DND-41 (cell line): ENCODE measurements at regions not wholly inside any gene's neighbourhood (a gene's known extent, or its start where the extent isn't known, plus 50 kb on each side); places are given as distances from the start of the nearest gene placed in this dataset.

Experiments
- EZH2 ChIP-seq: IDR thresholded peaks from 3 replicates; pipeline ENCODE4 v1.6.1; 2012; ENCODE audit warnings: borderline replicate concordance, low read depth, mild to moderate bottlenecking, moderate library complexity, low read length, inconsistent platforms; ENCODE audit not compliant: severe bottlenecking
- TF ChIP-seq, protein P1 (sequence below): IDR thresholded peaks from 2 replicates; pipeline ENCODE4 v1.5.1; 2012; ENCODE audit warnings: borderline replicate concordance, low read length, moderate library complexity, mild to moderate bottlenecking; ENCODE audit not compliant: poor library complexity, severe bottlenecking; ENCODE audit errors: extremely low read depth

DNA sequence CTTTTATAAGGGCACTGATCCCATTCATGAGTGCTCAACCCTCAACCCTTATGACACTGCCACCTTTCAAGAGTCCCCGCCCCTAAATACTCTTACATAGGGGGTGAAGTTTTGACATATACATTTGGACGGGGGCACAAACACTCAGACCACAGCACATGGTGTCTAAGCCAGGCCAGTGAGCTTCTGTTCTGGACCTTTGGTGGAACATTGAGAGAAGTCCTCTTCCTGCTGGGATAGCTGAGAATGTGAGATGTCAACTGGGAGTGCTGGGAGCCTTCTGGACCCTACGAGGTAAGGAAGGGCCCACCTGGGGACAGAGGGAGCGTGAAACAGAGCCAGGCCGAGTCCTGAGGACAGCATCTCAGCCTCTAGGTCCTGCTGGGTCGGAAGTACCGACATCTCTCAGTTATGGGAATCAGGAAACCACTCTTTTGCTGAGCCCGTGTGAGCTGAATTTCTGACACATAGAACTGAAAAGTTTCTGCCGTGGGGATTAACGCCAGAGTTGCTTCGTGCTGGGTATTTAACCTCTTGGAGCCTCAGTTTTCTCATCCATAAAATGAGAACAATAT lies 114.9 kb downstream of the PDCL3 start:
- TF ChIP-seq, protein P1, sequence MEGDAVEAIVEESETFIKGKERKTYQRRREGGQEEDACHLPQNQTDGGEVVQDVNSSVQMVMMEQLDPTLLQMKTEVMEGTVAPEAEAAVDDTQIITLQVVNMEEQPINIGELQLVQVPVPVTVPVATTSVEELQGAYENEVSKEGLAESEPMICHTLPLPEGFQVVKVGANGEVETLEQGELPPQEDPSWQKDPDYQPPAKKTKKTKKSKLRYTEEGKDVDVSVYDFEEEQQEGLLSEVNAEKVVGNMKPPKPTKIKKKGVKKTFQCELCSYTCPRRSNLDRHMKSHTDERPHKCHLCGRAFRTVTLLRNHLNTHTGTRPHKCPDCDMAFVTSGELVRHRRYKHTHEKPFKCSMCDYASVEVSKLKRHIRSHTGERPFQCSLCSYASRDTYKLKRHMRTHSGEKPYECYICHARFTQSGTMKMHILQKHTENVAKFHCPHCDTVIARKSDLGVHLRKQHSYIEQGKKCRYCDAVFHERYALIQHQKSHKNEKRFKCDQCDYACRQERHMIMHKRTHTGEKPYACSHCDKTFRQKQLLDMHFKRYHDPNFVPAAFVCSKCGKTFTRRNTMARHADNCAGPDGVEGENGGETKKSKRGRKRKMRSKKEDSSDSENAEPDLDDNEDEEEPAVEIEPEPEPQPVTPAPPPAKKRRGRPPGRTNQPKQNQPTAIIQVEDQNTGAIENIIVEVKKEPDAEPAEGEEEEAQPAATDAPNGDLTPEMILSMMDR = no peak
- TF ChIP-seq EZH2 = no peak
